GM18511 (cell line): ENCODE measurements at regions not wholly inside any gene's neighbourhood (a gene's known extent, or its start where the extent isn't known, plus 50 kb on each side); places are given as distances from the start of the nearest gene placed in this dataset.
"Not testable (repeated sequence)": the region's sequence is repeated elsewhere in the genome, so short reads cannot be mapped to it uniquely, and the experiment has no call there.

ENCODE experiments used
- ATAC-seq: cut with Tn5 transposase; IDR thresholded peaks from one replicate; pipeline ENCODE4 v1.9.1; 2021; ENCODE audit warnings: mild to moderate bottlenecking, moderate library complexity; ENCODE audit not compliant: unreplicated experiment

- ATAC-seq = no peak
Measured at GRCh38 chr20:48148020-48148419, 362.7 kb upstream of the SULF2 start.

GRCh38 chr20:48147311-48147710 is 362.0 kb upstream of the SULF2 start:
- no peak for ATAC-seq

GRCh38 chr20:48146877-48147276 is 361.6 kb upstream of the SULF2 start:
- no peak for ATAC-seq

DNA sequence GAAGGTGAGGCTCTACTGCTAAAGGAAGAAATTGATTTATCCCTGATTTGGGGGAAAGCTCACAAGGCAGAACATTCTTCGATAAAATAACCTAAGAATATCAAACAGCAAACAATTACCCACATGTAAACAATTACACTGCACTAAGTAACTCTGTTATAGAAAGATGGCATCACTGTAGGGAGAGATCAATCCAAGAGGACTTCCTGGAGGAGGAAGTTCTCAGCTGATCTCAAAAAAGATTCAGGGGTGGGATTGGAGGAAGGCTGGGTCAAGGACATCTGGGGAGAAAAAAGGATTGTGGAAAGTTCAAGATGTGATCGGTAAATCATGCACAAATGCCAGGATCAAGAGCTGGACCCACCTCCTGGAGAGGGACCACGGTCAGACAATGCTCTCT is 361.0 kb upstream of the SULF2 start:
- ATAC-seq = no peak

DNA sequence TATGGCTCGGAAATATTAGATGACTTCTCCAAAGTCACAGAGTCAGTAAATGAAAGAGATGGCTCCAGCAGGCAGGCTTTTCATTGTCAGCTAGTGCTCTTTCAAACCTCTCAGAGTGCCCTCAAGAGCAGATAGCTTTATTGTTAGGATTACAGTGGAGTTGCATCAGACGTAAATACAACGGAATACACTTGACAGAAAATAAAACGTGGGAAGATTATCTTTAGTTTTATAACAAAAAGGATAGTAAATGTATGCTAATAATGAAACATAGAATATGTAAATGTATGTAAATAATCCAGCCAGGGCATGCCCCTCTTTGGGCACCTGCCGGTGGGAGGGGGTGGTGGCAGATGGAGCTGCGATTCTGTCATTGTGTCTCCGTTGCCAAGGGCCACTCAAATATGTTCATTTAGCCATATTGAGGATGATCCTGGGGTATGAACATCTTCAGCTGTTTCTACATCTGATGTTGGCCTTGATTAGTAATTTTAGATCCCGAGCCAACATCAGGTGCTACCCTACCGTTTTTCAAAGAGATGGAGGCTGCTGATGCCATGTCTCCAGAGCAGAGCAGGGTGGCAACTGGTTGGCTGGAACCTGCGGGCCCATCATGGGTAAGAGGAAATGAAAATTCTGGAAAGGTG is 358.3 kb upstream of the SULF2 start:
- no peak for ATAC-seq

- no peak for ATAC-seq
Measured at GRCh38 chr20:48142516-48142773, 357.2 kb upstream of the SULF2 start.

GRCh38 chr20:48141660-48142515 is 356.6 kb upstream of the SULF2 start:
- no peak for ATAC-seq

DNA sequence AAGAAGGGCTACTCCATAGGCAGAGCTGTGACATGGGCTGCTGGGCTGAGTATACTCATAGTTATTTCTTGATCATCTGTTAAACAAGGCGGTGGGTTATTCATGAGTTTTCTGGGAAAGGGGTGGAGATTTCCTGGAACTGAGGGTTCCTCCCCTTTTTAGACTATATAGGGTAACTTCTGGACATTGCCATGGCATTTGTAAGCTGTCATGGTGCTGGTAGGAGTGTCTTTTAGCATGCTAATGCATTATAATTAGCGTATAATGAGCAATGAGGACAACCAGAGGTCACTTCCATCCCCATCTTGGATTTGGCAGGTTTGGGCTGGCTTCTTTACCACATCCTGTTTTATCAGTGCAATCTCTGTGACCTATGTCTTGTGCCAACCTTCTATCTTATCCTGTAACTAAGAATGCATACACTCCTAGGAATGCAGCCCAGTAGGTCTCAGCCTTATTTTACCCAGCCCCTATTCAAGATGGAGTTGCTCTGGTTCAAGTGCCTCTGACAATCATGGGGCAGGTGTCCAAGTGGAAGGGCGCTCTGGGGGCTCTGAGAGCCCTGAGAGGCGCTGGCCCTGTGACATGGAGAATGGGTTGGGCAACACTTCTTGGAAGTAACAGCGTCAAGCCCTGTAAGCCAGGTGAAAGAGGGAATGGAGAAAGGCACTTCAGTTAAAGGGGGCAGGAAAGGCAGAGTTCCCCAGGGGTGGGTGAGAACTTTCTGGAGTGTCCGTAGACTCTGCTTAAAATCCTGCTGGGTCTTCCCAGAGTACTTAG is 354.2 kb upstream of the SULF2 start:
- ATAC-seq = no peak

DNA sequence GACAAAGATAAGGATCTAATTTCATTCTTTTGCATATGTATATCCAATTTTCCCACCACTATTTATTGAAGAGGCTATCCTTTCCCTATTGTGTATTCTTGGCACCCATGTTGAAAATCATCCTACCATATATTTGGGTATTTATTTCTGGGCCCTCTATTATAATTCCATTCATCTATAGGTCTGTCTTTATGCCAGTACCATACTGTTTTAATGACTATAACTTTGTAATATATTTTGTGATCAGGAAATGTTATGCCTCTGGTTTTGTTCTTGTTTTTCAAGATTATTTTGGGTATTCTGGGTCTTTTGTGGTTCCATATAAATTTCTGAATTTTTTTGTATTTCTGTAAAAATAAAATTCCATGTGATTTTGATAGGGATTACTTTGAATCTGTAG is 347.6 kb upstream of the SULF2 start:
- no peak for ATAC-seq

- ATAC-seq = no peak
Measured at GRCh38 chr20:48131581-48131980, 346.3 kb upstream of the SULF2 start.

GRCh38 chr20:48129345-48129942 is 344.2 kb upstream of the SULF2 start:
- no peak for ATAC-seq

GRCh38 chr20:48128436-48128835 is 343.2 kb upstream of the SULF2 start:
- ATAC-seq = no peak

DNA sequence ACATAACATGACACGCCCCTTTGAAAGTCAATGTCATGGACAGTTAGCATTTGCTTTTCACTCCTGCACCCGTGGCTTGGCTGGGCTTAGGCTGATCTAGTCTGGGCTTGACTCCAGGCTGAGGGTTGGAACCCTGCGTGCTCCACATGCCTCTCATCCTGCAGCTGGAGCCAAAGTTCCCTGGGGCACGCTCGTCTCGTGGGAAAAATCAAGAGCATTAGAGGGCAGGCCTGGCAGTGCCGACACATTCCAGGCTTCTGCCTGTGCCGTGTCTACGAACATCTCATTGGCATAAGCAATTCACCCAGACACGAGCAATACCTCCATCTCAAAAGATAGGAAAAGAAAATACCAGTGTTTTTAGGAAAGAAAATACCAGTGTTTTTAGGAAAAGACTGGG is 342.7 kb upstream of the SULF2 start:
- not testable (repeated sequence) for ATAC-seq

DNA sequence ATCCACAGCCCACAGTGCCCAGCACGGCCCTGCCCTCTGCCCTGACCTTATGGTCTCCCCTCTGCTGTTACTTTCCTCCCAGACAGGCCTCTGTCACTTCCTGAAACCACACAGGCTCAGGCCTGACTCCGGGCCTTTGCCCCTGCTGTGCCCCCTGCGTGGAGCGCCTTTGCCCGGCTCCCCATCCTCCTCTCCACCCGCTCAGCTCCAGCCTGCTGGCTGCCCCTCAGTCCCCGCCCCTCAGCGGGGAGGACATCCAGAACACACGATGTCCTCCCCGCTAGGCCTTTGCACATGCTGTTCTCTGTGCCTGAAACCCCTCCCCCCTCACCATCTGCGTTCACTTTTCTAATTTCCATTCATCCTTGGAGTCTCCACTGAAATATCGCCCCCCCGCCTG is 341.9 kb upstream of the SULF2 start:
- ATAC-seq = not testable (repeated sequence)

DNA sequence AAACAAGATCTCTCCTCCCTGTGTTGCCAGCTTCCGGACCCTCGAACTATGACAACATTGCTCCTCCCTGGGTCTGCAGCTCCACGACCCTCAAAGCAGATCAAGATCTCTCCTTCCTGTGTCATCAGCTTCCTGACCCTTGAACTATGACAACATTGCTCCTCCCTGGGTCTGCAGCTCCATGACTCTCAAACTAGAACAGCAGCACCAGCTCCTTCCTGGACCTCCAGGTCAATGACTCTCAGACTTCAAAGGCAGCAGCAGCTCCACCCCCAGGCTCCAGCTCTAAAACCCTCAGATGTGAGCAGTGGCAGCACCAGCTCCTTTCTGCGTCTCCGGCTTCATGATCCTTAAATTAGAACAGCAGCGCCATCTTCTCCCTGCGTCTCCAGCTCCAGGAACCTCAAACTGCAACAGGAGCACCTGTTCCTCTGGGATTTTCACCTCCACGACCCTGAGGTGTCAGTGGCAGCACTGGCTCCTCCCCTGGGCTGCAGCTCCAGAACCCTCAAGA is 341.0 kb upstream of the SULF2 start:
- no peak for ATAC-seq

DNA sequence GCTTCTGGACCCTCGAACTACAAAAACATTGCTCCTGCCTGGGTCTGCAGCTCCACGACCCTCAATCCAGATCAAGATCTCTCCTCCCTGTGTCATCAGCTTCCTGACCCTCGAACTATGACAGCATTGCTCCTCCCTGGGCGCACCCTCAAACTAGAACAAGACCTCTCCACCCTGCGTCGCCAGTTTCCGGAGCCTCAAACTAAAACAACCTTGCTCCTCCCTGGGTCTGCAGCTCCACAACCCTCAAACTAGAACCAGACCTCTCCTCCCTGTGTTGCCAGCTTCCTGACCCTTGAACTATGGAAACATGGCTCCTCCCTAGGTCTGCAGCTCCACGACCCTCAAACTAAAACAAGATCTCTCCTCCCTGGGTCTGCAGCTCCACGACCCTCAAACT is 339.7 kb upstream of the SULF2 start:
- no peak for ATAC-seq

- no peak for ATAC-seq
Measured at GRCh38 chr20:48124181-48124782, 339.0 kb upstream of the SULF2 start.

- ATAC-seq = no peak
Measured at GRCh38 chr20:48120120-48120519, 334.8 kb upstream of the SULF2 start.

- not testable (repeated sequence) for ATAC-seq
Measured at GRCh38 chr20:48119389-48119788, 334.1 kb upstream of the SULF2 start.

DNA sequence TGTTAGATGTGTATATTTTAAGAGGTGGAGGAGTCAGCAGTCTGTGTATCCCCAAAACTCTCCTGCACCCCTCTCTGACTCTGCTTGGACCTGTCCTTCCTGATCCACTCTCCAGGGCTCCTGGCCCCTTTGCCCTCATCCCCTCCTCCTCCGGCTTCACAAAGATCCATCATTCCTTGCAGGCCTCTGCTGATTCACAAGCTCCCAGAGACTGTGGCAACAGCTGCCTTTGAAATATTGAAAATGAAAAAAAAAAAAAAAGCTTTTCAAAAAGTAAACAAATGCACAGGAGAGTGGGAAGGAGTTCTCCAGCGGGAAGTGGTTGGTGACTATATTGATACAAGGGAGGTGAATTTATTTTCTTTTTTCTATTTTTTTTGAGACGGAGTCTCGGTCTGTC is 330.2 kb upstream of the SULF2 start:
- ATAC-seq = no peak

DNA sequence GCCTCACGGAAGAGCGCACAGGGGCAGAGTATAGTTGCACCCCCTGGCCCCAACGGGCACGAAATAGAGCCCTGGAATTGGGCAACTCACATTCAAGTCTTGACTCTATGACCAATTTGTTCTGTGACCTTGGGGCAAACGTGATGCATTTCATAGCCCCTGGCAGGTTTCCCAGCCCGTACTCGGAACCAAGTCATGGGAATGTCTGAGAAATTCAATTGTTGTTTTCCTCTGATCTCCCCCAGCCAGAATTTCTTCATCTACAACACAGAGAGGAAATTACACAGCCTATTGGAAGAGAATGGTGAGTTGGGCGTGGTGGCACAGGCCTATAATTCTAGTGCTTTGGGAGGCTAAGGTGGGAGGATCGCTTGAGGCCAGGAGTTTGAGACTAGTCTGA is 322.3 kb upstream of the SULF2 start:
- ATAC-seq = no peak
